Mucosa of rectum (tissue), 2 donors: ENCODE measurements at regions not wholly inside any gene's neighbourhood (a gene's known extent, or its start where the extent isn't known, plus 50 kb on each side); places are given as distances from the start of the nearest gene placed in this dataset.

ENCODE experiments used
- H3K27ac ChIP-seq, 2 donors: one replicate each; pipeline ENCODE4 v1.7.0; 2013; ENCODE audit warnings: inconsistent platforms in 2 of 2, low read depth in 2 of 2, low read length in 2 of 2
- H3K27me3 ChIP-seq, 2 donors: one replicate each; pipeline ENCODE4 v1.7.0; 2013; ENCODE audit warnings: low read length in 2 of 2; ENCODE audit not compliant: control insufficient read depth in 2 of 2, insufficient read depth in 2 of 2
- H3K36me3 ChIP-seq, 2 donors: one replicate each; pipeline ENCODE4 v1.7.0; 2013; ENCODE audit warnings: low read length in 2 of 2; ENCODE audit not compliant: control insufficient read depth in 2 of 2, insufficient read depth in 2 of 2
- H3K4me1 ChIP-seq, 2 donors: one replicate each; pipeline ENCODE4 v1.7.0; 2013; ENCODE audit warnings: low read length in 2 of 2, mild to moderate bottlenecking in 1 of 2; ENCODE audit not compliant: control insufficient read depth in 2 of 2, insufficient read depth in 2 of 2
- H3K4me3 ChIP-seq, 2 donors: one replicate each; pipeline ENCODE4 v1.7.0; 2013; ENCODE audit warnings: low read length in 2 of 2
- H3K9ac ChIP-seq, 2 donors: one replicate each; pipeline ENCODE4 v1.7.0; 2013; ENCODE audit warnings: low read length in 2 of 2, low read depth in 1 of 2, mild to moderate bottlenecking in 1 of 2
- H3K9me3 ChIP-seq, 2 donors: one replicate each; pipeline ENCODE4 v1.7.0; 2013; ENCODE audit warnings: low read length in 2 of 2; ENCODE audit not compliant: control insufficient read depth in 2 of 2
- donor health status: healthy.
- donor health status: Normal muscosa, but diverticular disease.

DNA sequence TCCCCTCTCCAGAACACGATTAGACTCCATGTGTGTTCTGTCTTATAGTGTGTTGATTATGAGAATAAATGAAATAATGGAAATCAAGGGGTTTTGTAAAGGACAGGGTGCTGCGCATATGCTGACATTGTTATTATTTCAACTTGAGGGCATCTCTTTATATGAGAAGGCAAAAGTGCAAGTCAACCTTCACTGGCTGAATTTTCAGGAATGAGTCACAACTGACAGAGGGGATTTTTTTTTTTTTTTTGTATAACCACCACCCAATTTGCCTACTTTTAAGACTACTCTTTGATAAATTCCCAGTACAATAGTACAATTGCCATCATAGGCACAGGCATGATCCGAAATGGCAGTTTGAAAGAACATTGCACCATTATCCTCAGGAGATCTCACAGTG is 419.2 kb upstream of the NMUR2 start:
- Histone ChIP-seq H3K4me3 (no peak overlapping the region), H3K4me1 (no peaks in the 10 kb centered on the region), H3K9ac (no peak overlapping the region), H3K27me3 (no peaks in the 10 kb centered on the region), H3K36me3 (no peaks in the 10 kb centered on the region), H3K9me3 (no peaks in the 10 kb centered on the region), H3K27ac (no peak overlapping the region)

DNA sequence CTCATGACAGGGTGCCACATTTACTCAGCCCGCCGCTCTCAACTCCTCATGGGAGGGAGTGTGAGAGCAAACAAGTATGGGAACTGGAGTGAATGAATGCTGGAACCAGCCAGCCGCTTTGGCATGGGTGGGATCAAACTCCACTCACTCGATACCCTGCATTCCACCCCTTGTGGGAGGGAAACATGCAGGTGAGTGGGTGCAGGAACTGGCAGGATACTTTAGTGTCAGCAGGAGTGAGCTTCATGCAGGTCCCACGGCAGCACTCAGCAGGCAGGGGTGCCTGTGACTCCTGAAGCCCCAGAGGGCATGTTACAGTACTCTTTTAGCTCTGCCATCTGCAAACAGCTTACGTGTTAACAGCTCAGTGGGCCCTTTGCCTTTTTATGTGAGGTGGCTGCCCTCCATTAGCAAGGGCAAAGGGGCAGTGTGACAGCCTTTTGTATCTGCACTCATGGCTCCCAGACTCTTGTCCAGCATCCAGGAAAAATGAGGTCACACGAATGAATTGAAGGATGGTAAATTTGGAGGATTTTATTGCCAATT is 433.2 kb upstream of the NMUR2 start:
- Histone ChIP-seq H3K9me3 (no peaks in the 10 kb centered on the region), H3K36me3 (no peaks in the 10 kb centered on the region), H3K27me3 (no peaks in the 10 kb centered on the region), H3K27ac (no peak overlapping the region), H3K9ac (no peak overlapping the region), H3K4me1 (no peaks in the 10 kb centered on the region), H3K4me3 (no peak overlapping the region)

DNA sequence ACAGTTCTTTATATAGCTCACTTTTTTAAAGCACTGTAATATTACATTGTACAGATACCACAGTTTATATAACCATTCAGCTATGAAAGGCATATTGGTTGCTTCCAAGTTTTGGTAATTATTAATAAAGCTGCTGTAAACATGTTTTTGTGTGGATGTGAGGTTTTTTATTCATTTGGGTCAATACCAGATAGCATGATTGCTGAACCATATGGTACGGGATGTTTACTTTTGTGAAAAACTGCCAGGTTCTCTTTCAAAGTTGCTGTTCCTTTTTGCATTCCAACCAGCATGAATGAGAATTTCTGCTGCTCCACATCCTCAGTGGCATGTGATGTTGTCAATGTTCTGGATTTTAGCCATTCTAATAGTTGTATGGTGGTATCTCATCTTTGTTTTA is 439.6 kb upstream of the NMUR2 start:
- Histone ChIP-seq H3K4me3 (no peak overlapping the region), H3K9ac (no peak overlapping the region), H3K9me3 (no peaks in the 10 kb centered on the region), H3K4me1 (no peaks in the 10 kb centered on the region), H3K27me3 (no peaks in the 10 kb centered on the region), H3K36me3 (no peaks in the 10 kb centered on the region), H3K27ac (no peak overlapping the region)

DNA sequence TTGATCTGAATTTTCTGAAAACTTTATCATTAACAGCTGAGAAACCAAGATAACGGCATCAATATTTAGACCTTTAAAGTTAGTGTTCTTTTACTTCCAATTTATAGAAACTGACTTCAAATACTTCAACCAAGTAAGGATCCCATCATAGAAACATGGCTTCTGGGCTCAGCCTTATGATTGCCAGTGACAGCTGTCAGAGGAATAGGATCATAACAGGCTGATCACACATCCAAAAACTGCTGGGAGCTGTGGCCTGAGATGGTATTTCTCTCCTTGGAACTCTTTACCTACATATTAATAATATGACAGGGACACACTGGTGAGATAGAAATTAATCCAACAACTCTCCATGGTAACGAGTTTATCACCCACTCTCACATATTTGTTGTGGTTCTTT is 448.3 kb upstream of the NMUR2 start:
- H3K9ac ChIP-seq = no peak overlapping the region
- no peaks in the 10 kb centered on the region for H3K4me1 ChIP-seq
- H3K27ac ChIP-seq = no peak overlapping the region
- no peaks in the 10 kb centered on the region for H3K36me3 ChIP-seq
- no peaks in the 10 kb centered on the region for H3K9me3 ChIP-seq
- no peak overlapping the region for H3K4me3 ChIP-seq
- H3K27me3 ChIP-seq = no peaks in the 10 kb centered on the region

DNA sequence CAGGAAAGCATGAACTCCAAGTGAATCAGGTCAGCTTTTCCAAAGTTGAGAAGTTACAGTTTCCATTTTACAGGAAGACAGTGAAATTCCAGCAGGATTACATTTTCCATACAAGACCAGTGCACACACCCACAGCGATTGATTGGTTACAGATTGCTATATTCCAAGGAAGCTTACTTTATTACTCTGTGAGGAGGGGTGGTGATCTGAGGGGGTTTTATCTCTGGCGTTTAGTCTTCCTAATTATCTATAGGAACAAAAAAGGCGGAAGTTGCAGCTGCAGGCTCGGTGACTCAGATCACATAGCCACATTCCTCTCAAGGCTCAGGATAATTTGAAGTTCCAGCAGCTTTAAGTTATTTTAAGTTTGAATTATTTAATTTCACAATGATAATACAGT is 450.4 kb upstream of the NMUR2 start:
- H3K9ac ChIP-seq = no peak overlapping the region
- no peaks in the 10 kb centered on the region for H3K4me1 ChIP-seq
- H3K27ac ChIP-seq = no peak overlapping the region
- H3K36me3 ChIP-seq = no peaks in the 10 kb centered on the region
- no peaks in the 10 kb centered on the region for H3K9me3 ChIP-seq
- H3K4me3 ChIP-seq = no peak overlapping the region
- no peaks in the 10 kb centered on the region for H3K27me3 ChIP-seq

DNA sequence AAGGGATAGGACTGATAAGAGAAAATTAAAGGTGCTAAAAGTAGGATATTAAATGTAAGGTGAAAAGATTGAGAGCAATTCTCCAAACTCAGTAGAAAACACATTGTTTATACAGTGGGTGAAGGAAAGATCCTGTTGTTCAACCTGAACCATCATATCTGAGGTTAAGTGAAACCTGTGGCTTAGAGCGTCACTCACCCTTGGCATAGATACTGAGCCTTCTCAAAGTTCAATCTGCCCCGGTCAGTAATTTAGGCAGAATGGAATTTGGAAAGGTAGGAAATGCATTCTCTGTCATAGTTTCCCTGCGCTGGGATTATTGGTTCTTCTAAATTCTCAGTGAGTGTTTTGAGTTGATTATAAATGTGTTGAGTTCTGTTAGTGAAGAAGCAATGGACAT is 456.2 kb upstream of the NMUR2 start:
- no peaks in the 10 kb centered on the region for H3K4me1 ChIP-seq
- H3K36me3 ChIP-seq = no peaks in the 10 kb centered on the region
- no peak overlapping the region for H3K9ac ChIP-seq
- no peak overlapping the region for H3K27ac ChIP-seq
- no peak overlapping the region for H3K4me3 ChIP-seq
- peaks cover 0 to 2% of the 10 kb centered on the region in 2 donors for H3K9me3 ChIP-seq
- no peaks in the 10 kb centered on the region for H3K27me3 ChIP-seq

DNA sequence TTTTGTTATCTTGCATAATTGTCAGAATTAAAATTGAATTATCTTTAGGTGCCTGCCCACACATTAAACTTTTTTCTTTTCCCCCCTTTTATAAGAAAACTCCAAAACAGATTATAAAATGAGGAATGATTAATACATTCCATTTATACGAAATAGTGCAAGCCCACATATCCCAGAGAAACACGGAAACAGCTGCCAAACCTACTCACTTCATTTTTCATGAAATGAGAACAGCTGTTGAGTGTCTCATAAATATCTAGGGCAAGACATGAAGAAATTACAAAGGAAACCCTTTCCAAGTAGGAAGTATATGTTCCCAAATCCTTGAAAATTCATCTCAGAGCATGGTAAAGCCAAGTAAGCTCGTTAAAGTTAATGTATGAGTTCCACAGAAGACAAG is 459.4 kb upstream of the NMUR2 start:
- H3K4me3 ChIP-seq = no peak overlapping the region
- H3K4me1 ChIP-seq = no peaks in the 10 kb centered on the region
- H3K9ac ChIP-seq = no peak overlapping the region
- peaks cover 0 to 2% of the 10 kb centered on the region in 2 donors for H3K9me3 ChIP-seq
- no peaks in the 10 kb centered on the region for H3K27me3 ChIP-seq
- no peaks in the 10 kb centered on the region for H3K36me3 ChIP-seq
- H3K27ac ChIP-seq = no peak overlapping the region

DNA sequence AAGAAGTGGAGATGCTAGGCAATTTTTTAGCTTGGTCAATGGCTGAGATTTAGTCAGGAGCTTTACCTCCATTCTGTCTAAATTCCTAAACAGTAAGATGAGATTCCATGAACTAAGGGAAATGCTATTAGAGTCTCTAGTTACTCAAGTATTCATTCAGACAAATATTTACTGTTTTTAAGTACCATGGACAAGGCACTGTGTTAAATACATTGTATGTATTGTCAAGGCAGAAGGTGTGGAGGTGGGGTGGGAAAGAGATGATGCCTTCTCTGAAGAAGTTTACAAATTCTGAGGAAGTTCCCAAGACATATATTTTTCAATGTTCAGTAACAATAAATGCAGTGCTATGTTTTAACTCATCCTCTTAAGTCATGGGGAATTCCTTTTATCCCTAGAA is 459.9 kb upstream of the NMUR2 start:
- no peak overlapping the region for H3K27ac ChIP-seq
- H3K36me3 ChIP-seq = no peaks in the 10 kb centered on the region
- no peaks in the 10 kb centered on the region for H3K27me3 ChIP-seq
- no peak overlapping the region for H3K9ac ChIP-seq
- peaks cover 0 to 2% of the 10 kb centered on the region in 2 donors for H3K9me3 ChIP-seq
- no peak overlapping the region for H3K4me3 ChIP-seq
- H3K4me1 ChIP-seq = no peaks in the 10 kb centered on the region

DNA sequence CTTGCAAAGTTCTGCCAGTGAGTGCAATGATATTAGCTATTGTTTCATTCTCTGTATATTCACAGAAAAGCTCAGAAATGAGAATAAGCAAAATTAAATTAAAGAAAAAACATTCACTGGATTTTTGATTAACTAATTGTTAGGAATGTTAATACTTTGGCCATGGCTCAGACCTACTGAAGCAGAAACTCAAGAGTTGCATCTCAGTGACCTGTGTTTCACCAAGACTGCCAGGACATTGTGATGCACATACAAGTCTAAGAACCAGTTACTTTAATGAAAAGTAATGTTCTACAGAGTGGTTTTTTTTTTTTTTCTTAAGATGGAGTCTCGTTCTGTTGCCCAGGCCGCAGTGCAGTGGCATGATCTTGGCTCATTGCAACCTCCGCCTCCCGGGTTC is 464.9 kb upstream of the NMUR2 start:
- Histone ChIP-seq H3K4me3 (no peak overlapping the region), H3K27me3 (no peaks in the 10 kb centered on the region), H3K4me1 (no peaks in the 10 kb centered on the region), H3K27ac (no peak overlapping the region), H3K9me3 (peaks cover 1 to 3% of the 10 kb centered on the region in 2 donors), H3K36me3 (no peaks in the 10 kb centered on the region), H3K9ac (no peak overlapping the region)

DNA sequence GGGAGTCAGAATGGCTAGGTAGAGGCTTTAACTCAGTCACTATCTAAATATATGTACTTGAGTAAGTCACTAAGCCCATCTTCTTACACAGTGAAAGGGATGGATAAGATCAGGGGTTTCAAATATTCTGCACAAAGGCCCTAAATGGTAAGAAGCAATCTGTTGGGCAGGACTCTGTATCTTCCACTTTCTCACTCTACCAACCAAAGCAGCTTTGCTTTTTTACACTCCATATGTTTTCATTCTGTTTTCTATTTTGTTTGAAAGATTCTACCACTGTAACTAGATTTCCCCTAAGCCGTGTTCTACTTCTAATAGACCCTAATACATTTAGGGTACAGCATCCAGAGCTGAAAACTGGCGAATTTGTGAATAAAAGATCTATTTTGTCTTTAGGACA is 477.5 kb upstream of the NMUR2 start:
- no peak overlapping the region for H3K9ac ChIP-seq
- no peak overlapping the region for H3K4me3 ChIP-seq
- H3K9me3 ChIP-seq = peaks cover 0 to 2% of the 10 kb centered on the region in 2 donors
- H3K36me3 ChIP-seq = no peaks in the 10 kb centered on the region
- H3K27ac ChIP-seq = no peak overlapping the region
- no peaks in the 10 kb centered on the region for H3K4me1 ChIP-seq
- H3K27me3 ChIP-seq = no peaks in the 10 kb centered on the region
